ENCODE measurements at regions not wholly inside any gene's neighbourhood (a gene's known extent, or its start where the extent isn't known, plus 50 kb on each side); places are given as distances from the start of the nearest gene placed in this dataset.

DNA sequence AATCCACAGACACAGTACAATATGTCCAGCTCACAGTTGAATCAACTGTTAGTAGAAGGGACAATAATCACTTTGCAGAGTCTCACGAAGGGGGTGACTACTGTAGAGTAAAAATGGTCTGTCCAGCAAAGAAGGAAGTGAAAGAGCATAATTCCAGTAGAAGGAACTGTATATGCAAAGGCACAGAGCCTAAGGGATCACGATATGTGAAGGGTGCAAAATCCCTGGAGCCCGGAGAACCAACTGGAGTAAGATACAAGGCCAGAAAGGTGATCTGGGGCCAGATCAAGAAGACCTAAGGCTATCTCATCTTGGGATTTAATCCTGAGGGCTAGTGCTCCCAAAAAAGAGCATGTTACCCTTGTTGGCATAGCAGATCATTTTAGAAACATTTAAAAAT is 192.7 kb upstream of the LDB2 start:
- no peak for TF ChIP-seq MYC (IDR thresholded peaks at IDR 0.05; ENCODE audit: low read depth, low read length)
- TF ChIP-seq, protein P1, sequence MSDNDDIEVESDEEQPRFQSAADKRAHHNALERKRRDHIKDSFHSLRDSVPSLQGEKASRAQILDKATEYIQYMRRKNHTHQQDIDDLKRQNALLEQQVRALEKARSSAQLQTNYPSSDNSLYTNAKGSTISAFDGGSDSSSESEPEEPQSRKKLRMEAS (IDR thresholded peaks at IDR 0.05; ENCODE audit: low read depth, low read length): no peak
- TF ChIP-seq, protein P2, sequence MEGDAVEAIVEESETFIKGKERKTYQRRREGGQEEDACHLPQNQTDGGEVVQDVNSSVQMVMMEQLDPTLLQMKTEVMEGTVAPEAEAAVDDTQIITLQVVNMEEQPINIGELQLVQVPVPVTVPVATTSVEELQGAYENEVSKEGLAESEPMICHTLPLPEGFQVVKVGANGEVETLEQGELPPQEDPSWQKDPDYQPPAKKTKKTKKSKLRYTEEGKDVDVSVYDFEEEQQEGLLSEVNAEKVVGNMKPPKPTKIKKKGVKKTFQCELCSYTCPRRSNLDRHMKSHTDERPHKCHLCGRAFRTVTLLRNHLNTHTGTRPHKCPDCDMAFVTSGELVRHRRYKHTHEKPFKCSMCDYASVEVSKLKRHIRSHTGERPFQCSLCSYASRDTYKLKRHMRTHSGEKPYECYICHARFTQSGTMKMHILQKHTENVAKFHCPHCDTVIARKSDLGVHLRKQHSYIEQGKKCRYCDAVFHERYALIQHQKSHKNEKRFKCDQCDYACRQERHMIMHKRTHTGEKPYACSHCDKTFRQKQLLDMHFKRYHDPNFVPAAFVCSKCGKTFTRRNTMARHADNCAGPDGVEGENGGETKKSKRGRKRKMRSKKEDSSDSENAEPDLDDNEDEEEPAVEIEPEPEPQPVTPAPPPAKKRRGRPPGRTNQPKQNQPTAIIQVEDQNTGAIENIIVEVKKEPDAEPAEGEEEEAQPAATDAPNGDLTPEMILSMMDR (IDR thresholded peaks at IDR 0.05; ENCODE audit: low read depth, low read length): no peak
- no peak for TF ChIP-seq POLR2A (IDR thresholded peaks at IDR 0.05; ENCODE audit: extremely low read depth, insufficient read length)
- H3K4me3 ChIP-seq (ENCODE audit: low read depth, low read length): no peak overlapping the region

DNA sequence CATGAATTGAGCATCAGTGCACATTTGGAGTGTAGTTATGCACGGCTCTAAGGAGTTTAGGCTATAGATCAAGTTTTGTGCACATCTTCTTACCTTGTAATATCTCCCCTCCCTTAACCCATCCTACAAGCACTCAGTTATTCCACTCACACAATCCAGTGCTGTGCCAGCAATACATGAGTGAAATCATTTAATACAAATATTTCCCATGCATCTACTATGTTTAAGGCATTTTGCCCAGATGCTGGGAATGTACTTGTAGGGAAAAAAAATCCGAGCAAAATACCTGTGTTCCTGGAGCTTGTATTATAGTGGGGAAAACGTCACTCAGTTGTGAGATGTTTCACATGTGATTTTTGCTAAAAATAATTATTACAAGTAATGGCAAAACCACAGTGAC is 191.6 kb upstream of the LDB2 start:
- H3K4me3 ChIP-seq (ENCODE audit: low read depth, low read length): no peak overlapping the region
- no peak for TF ChIP-seq MYC (IDR thresholded peaks at IDR 0.05; ENCODE audit: low read depth, low read length)
- TF ChIP-seq POLR2A (IDR thresholded peaks at IDR 0.05; ENCODE audit: extremely low read depth, insufficient read length): no peak
- TF ChIP-seq, protein P2 (IDR thresholded peaks at IDR 0.05; ENCODE audit: low read depth, low read length): no peak
- TF ChIP-seq, protein P1 (IDR thresholded peaks at IDR 0.05; ENCODE audit: low read depth, low read length): no peak
- DNase-seq (ENCODE audit: low read depth): no peak

More for the DNA sequence above, 192.7 kb upstream of the LDB2 start:
- no peak for DNase-seq (ENCODE audit: low read depth)

DNA sequence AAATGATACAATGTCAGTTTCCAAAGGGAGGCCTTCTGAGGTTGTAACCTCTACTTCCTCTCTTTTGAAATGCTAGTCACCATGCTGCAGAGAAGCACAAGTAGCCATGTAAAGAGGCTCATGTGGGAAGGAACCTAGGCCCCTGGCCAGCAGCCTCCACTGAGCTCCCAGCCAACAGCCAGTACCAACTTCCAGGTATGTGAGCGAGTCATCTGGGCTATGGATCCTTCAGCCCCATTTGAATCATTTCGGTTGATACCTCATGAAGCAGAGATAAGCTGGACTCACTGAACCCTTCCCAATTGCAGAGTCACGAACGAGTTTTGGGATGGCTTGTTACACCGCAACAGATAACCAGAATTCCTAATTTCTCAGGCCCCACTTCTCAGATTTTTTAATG is 187.0 kb upstream of the LDB2 start:
- TF ChIP-seq, protein P2 (IDR thresholded peaks at IDR 0.05; ENCODE audit: low read depth, low read length): no peak
- TF ChIP-seq, protein P1 (IDR thresholded peaks at IDR 0.05; ENCODE audit: low read depth, low read length): no peak
- TF ChIP-seq MYC (IDR thresholded peaks at IDR 0.05; ENCODE audit: low read depth, low read length) (no peak), POLR2A (IDR thresholded peaks at IDR 0.05; ENCODE audit: extremely low read depth, insufficient read length) (no peak)
- peak; percentile 19 for DNase-seq (ENCODE audit: low read depth)
- no peak overlapping the region for H3K4me3 ChIP-seq (ENCODE audit: low read depth, low read length)

DNA sequence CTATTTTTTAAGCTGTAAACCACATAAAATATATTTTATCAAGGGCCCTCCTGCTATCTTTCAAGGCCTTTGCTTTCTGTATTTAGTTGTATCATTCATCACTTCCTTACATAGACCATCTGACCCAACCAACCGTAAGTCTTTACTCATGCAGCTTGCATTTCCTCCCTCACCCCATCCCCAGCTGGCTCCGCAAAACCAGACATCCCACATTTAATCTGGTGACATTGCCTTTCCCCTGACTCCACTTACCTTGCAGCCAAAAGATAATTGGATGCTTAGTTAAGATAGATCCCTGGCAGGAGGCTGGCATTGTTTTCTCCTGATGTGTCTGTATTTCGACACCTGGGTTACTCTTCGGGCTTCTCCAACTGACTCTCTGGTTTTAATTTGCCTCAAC is 183.7 kb upstream of the LDB2 start:
- TF ChIP-seq POLR2A (IDR thresholded peaks at IDR 0.05; ENCODE audit: extremely low read depth, insufficient read length) (no peak), MYC (IDR thresholded peaks at IDR 0.05; ENCODE audit: low read depth, low read length) (no peak)
- TF ChIP-seq, protein P1 (IDR thresholded peaks at IDR 0.05; ENCODE audit: low read depth, low read length): no peak
- TF ChIP-seq, protein P2 (IDR thresholded peaks at IDR 0.05; ENCODE audit: low read depth, low read length): no peak
- DNase-seq (ENCODE audit: low read depth): no peak

DNA sequence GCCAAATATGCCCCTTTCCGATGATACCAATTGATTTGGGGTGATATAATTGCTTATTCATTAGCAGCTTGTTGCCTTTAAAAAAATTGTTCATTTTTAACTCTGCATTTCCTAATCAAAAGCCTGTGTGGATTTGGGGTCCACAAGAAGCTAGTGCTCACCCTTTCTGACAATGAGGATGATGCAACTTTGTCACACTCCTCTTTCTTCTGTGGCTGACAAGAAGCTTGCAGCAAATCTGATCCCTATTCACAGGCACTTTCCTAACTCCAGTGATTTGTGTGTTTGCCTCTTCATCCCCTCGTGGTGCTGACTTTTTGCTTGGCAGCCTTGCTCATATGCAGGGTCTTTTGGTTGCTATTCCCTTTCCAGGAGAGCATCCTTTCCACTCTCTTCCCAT is 182.7 kb upstream of the LDB2 start:
- no peak for DNase-seq (ENCODE audit: low read depth)
- no peak overlapping the region for H3K4me3 ChIP-seq (ENCODE audit: low read depth, low read length)
- TF ChIP-seq, protein P1 (IDR thresholded peaks at IDR 0.05; ENCODE audit: low read depth, low read length): no peak
- TF ChIP-seq MYC (IDR thresholded peaks at IDR 0.05; ENCODE audit: low read depth, low read length): no peak
- TF ChIP-seq POLR2A (IDR thresholded peaks at IDR 0.05; ENCODE audit: extremely low read depth, insufficient read length): no peak
- TF ChIP-seq, protein P2 (IDR thresholded peaks at IDR 0.05; ENCODE audit: low read depth, low read length): no peak

More for the DNA sequence above, 183.7 kb upstream of the LDB2 start:
- H3K4me3 ChIP-seq (ENCODE audit: low read depth, low read length): no peak overlapping the region
